Epithelial cell of esophagus (primary cell): ENCODE measurements at regions not wholly inside any gene's neighbourhood (a gene's known extent, or its start where the extent isn't known, plus 50 kb on each side); places are given as distances from the start of the nearest gene placed in this dataset.
A peak's percentile ranks its signal among the peaks of the same experiment; 100 is the strongest.
"Not testable (repeated sequence)": the region's sequence is repeated elsewhere in the genome, so short reads cannot be mapped to it uniquely, and the experiment has no call there.

ENCODE experiments used
- DNase-seq: peaks from one replicate; pipeline ENCODE4 v3.0.0; 2010; ENCODE audit warnings: low read depth
- H3K4me3 ChIP-seq: 2 replicates; pipeline ENCODE4 v1.5.1; 2011; ENCODE audit warnings: mild to moderate bottlenecking, low read length, control low read depth
- CTCF ChIP-seq: IDR thresholded peaks from 2 replicates; pipeline ENCODE4 v1.5.1; 2011; ENCODE audit warnings: low read depth, mild to moderate bottlenecking, low read length, control low read depth, inconsistent platforms; ENCODE audit not compliant: insufficient read depth; ENCODE audit errors: missing control alignments

DNA sequence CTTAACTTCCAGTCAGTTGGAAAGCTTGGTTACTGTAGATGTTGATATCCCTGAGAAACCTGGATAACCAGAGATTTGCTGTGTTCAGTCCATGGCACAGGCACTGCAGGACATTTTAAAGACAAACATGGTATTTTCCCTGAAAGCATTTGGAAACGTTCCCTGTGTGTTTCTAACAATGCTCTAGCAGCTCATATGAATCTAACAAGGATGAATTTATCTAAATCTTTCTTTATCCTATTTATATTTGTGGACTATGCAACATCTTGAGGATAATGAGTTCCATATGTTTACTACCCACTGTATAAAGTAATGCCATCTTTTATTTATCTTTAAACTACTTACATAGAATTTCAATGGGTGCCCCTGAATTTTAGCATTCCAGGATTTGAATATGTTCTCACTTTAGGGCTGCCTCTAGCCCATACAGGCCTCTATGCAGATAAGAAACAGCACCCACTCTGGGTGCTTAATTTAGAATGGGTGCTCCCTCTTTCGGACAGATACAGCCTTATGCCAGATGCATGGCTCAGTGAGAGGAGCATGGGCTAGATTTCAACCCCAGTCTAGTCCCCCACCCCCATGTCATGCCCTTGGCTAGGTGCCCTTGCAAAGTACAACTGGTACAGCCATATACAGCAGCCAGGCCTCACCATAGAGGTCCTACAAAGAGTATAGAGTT lies 50.6 kb upstream of the NEMP2 start:
- DNase-seq: no peak
- no peak for TF ChIP-seq CTCF

DNA sequence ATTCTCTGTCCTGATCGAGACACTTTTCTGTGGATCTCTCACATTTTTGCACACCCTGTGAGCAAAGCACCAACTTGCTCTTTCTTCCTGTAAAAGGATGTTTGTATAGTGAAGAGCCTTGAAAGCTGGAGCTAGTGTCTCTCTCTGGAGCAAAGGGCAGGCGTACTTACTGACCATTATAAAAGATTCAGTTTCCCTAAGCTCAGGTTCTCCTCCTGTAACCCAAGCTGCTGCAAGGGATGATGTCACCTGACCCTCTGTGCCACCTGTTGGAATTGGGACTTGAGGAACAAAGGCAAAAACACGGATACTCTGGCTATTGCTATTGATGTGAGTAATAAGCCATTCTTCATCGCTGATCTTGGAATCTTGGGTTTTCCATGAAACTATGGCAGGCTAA lies 52.6 kb upstream of the NEMP2 start:
- no peak for TF ChIP-seq CTCF
- DNase-seq: no peak
- no peak overlapping the region for H3K4me3 ChIP-seq

More for the DNA sequence above, 50.6 kb upstream of the NEMP2 start:
- no peak overlapping the region for H3K4me3 ChIP-seq

- no peak overlapping the region for H3K4me3 ChIP-seq
- TF ChIP-seq CTCF: no peak
- DNase-seq: no peak
Measured at GRCh38 chr2:190589008-190589407, 54.5 kb upstream of the NEMP2 start.

DNA sequence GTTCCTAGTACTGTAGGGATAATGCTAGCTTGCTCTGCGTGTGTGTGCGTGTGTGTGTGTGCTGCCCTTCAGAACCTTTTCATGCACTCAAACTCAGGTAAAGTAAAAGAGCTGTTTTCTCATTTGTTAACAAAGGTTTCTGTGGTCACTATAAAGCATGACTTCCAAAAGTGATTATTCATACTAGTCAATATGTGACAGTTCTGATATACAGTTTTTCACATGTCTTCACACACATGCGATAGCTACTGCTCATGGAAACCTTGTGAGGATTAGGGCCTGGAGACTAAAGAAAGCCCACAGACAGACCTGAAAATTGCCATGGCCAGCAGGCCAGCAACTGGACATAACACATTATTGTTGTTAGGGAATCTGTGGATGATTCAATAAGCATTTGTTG lies 56.9 kb upstream of the NEMP2 start:
- H3K4me3 ChIP-seq: no peak overlapping the region
- no peak for DNase-seq
- TF ChIP-seq CTCF: no peak

DNA sequence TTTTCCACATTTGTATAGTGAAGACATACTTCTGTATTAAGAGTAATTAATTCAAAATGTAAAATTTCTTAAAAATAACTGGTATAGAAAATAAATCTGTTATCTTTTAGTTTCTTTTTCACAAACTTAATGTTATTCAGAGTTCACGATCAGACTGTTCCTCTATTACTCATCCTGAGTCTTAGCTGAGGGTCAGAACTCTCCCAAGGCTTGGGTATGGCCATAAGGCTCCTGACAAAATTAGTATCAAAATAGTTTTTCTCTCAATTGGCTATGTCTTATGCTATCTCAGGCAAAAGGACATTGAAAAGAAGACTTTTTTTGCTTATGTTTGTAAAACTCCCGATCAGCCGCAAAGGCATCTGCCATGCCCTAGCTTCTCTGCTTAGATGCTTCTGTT lies 56.1 kb upstream of the NAB1 start:
- no peak overlapping the region for H3K4me3 ChIP-seq
- TF ChIP-seq CTCF: no peak
- no peak for DNase-seq

- DNase-seq, H3K4me3 ChIP-seq: not testable (repeated sequence)
Measured at GRCh38 chr2:190595879-190596278, 53.0 kb upstream of the NAB1 start.

DNA sequence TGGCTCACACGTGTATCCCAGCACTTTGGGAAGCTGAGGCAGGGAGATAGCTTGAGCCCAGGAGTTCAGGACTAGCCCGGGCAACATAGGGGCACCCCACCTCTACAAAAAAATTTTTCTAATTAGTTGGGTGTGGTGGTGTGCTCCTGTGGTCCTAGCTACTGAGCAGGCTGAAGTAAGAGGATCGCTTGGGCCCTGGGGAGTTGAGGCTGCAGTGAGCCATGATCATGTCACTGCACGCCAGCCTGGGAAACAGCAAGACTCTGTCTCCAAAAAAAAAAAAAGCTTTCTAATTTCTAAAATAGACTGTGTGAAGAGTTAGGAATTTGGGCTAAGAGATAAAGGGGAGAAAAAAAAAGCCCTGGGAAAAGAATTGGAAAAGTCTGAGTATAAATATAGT lies 51.9 kb upstream of the NAB1 start:
- no peak for TF ChIP-seq CTCF
- H3K4me3 ChIP-seq: no peak overlapping the region
- peak; percentile 75 for DNase-seq
